GM23248 (cell line): ENCODE measurements at regions not wholly inside any gene's neighbourhood (a gene's known extent, or its start where the extent isn't known, plus 50 kb on each side); places are given as distances from the start of the nearest gene placed in this dataset.

Experiments used
- DNase-seq: peaks from one replicate; pipeline ENCODE4 v3.0.0-alpha.2; 2015
- H2AFZ ChIP-seq: fragments of 200-600 bp; sonication (generic); 2 replicates; pipeline ENCODE4 v1.6.1; 2016; ENCODE audit warnings: antibody characterized with exemption
- H3F3A ChIP-seq: fragments of 200-600 bp; sonication (generic); 2 replicates; pipeline ENCODE4 v1.6.1; 2016; ENCODE audit warnings: mild to moderate bottlenecking, antibody characterized with exemption, mixed run types; ENCODE audit not compliant: insufficient read depth
- H3K27ac ChIP-seq: fragments of 200-600 bp; sonication (generic); 2 replicates; pipeline ENCODE4 v1.5.1; 2016; ENCODE audit warnings: mild to moderate bottlenecking
- H3K27me3 ChIP-seq: fragments of 200-600 bp; sonication (generic); replicated peaks from 2 replicates; pipeline ENCODE4 v1.6.1; 2016; ENCODE audit warnings: mild to moderate bottlenecking; ENCODE audit not compliant: insufficient read depth
- H3K36me3 ChIP-seq: fragments of 200-600 bp; sonication (generic); 2 replicates; pipeline ENCODE4 v1.6.1; 2016; ENCODE audit warnings: low read depth, mild to moderate bottlenecking
- H3K4me1 ChIP-seq: fragments of 200-600 bp; sonication (generic); 2 replicates; pipeline ENCODE4 v1.6.1; 2016; ENCODE audit warnings: mild to moderate bottlenecking; ENCODE audit not compliant: insufficient read depth
- H3K4me2 ChIP-seq: fragments of 200-600 bp; sonication (generic); one replicate; pipeline ENCODE4 v1.6.1; 2016; ENCODE audit warnings: mild to moderate bottlenecking; ENCODE audit not compliant: unreplicated experiment
- H3K4me3 ChIP-seq: fragments of 200-600 bp; sonication (generic); 2 replicates; pipeline ENCODE4 v1.5.1; 2016; ENCODE audit warnings: mild to moderate bottlenecking
- H3K79me2 ChIP-seq: fragments of 200-600 bp; sonication (generic); 2 replicates; pipeline ENCODE4 v1.6.1; 2016; ENCODE audit warnings: mild to moderate bottlenecking; ENCODE audit not compliant: insufficient read depth
- H3K9ac ChIP-seq: fragments of 200-600 bp; sonication (generic); 2 replicates; pipeline ENCODE4 v1.6.1; 2016; ENCODE audit warnings: mild to moderate bottlenecking
- H3K9me2 ChIP-seq: fragments of 200-600 bp; sonication (generic); 2 replicates; pipeline ENCODE4 v1.6.1; 2016; ENCODE audit warnings: mixed run types, mild to moderate bottlenecking, moderate library complexity; ENCODE audit not compliant: insufficient read depth
- H3K9me3 ChIP-seq: fragments of 200-600 bp; sonication (generic); one replicate; pipeline ENCODE4 v1.6.1; 2017; ENCODE audit warnings: low read depth
- H4K20me1 ChIP-seq: fragments of 200-600 bp; sonication (generic); 2 replicates; pipeline ENCODE4 v1.6.0; 2016; ENCODE audit not compliant: insufficient read depth
- EZH2 ChIP-seq: fragments of 200-600 bp; sonication (generic); IDR thresholded peaks from 2 replicates; pipeline ENCODE4 v1.6.1; 2018; ENCODE audit warnings: antibody characterized with exemption, mild to moderate bottlenecking; ENCODE audit not compliant: insufficient read depth, poor library complexity, severe bottlenecking
- EZH2phosphoT487 ChIP-seq: fragments of 200-600 bp; sonication (generic); IDR thresholded peaks from 2 replicates; pipeline ENCODE4 v1.6.1; 2018; ENCODE audit warnings: antibody characterized with exemption, moderate library complexity, mild to moderate bottlenecking, low read depth; ENCODE audit not compliant: insufficient read depth
- WGBS, 2 experiments: methylation state at CpG; one replicate each; pipeline ENCODE4 v1.1.6; 2015 to 2017; ENCODE audit warnings: low lambda C conversion rate in 2 of 2, low coverage in 1 of 2; ENCODE audit errors: missing lambda C conversion rate in 2 of 2; 5-methylcytosine and 5-hydroxymethylcytosine counted together
- in situ Hi-C: fragments of 300-500 bp; cut with MboI; formaldehyde crosslinking; loops from 2 replicates; pipeline ENCODE4 v1.15.0; 2020

- no peak overlapping the region for H3K27ac ChIP-seq
- WGBS, 2 experiments = 40% methylated on average over 4 of the region's 4 CpGs
- no peak for DNase-seq
- no peaks in the 10 kb centered on the region for H3K9me3 ChIP-seq
- no peaks in the 10 kb centered on the region for H3K79me2 ChIP-seq
- no peaks in the 10 kb centered on the region for H3K27me3 ChIP-seq
- no peaks in the 10 kb centered on the region for H3K4me1 ChIP-seq
- no peak overlapping the region for H2AFZ ChIP-seq
- TF ChIP-seq EZH2phosphoT487 (no peak), EZH2 (no peak)
- no peak overlapping the region for H3K4me3 ChIP-seq
- no peak overlapping the region for H3K9ac ChIP-seq
- in situ Hi-C loops = no loop called here
- H3F3A ChIP-seq = no peaks in the 10 kb centered on the region
- H3K9me2 ChIP-seq = no peaks in the 10 kb centered on the region
- H3K36me3 ChIP-seq = no peaks in the 10 kb centered on the region
- no peak overlapping the region for H3K4me2 ChIP-seq
- H4K20me1 ChIP-seq = no peaks in the 10 kb centered on the region
Observed at GRCh38 chr11:109507331-109507730, 85.3 kb downstream of the C11orf87 start.

DNA sequence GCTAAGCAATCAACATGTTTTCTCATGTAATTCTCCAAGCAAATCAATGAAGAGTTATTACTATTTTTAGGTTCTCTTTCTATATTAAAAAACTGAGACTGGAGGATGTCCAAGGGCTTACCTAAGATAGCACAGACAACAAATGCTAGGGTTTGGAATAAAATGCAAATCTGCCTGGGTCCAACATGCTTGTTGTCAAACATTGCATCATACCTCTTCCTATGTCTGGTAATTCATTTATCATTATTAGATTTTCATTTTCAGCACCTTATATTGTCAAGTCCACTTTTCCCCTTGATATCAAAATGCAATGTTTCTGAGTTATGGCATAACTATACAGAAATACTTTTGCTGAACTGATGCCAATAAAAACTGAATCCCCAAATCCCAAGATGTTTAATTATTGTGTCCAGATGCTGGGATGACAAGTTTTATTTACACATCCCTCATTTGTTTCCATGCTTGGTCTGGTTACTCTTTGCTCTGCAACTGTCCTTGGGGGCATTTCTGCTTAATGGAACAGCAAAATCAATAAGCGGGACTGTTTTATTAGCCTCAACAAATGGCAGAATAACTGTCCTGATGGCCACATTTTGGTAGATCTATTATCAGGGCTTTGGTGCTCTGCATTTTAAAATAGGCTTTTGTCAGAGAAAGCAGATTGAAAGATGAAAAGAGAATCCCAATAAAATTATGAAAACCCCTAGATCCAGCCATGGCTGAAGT, 86.0 kb downstream of the C11orf87 start:
- H3K9me3 ChIP-seq = no peaks in the 10 kb centered on the region
- no peaks in the 10 kb centered on the region for H3K79me2 ChIP-seq
- WGBS, 2 experiments = 25 to 39% methylated on average over 1 of the region's 1 CpG
- TF ChIP-seq EZH2 = no peak
- no peak for TF ChIP-seq EZH2phosphoT487
- no peaks in the 10 kb centered on the region for H3K27me3 ChIP-seq
- no peaks in the 10 kb centered on the region for H4K20me1 ChIP-seq
- H3F3A ChIP-seq = no peaks in the 10 kb centered on the region
- in situ Hi-C loops = no loop called here
- no peaks in the 10 kb centered on the region for H3K9me2 ChIP-seq
- H2AFZ ChIP-seq = no peak overlapping the region
- no peak for DNase-seq
- no peak overlapping the region for H3K4me2 ChIP-seq
- no peak overlapping the region for H3K4me3 ChIP-seq
- no peak overlapping the region for H3K9ac ChIP-seq
- H3K36me3 ChIP-seq = no peaks in the 10 kb centered on the region
- no peak overlapping the region for H3K27ac ChIP-seq
- H3K4me1 ChIP-seq = no peaks in the 10 kb centered on the region

DNA sequence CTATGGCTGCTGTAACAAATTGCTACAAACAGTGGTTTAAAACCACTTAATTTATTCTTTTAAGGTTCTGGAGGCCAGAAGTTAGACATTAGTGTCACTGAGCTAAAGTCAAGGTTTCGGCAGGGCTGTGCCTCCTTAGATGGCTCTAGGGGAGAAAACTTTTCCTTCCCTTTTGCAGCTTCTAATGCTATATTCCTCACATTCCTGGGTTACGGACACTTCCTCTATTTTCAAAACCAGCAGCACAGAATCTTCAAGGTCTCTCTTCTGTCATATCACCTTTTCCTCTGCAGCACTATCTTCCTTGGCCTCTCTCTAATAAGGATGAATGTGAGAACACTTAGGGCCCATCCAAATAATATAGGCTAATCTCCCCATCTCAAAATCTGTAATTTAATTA, 87.0 kb downstream of the C11orf87 start:
- no peak for TF ChIP-seq EZH2phosphoT487
- TF ChIP-seq EZH2 = no peak
- Histone ChIP-seq H3K9me3 (no peaks in the 10 kb centered on the region), H3K27ac (no peak overlapping the region), H4K20me1 (no peaks in the 10 kb centered on the region), H3K9ac (no peak overlapping the region), H3K27me3 (no peaks in the 10 kb centered on the region), H3K4me1 (no peaks in the 10 kb centered on the region), H3K79me2 (no peaks in the 10 kb centered on the region), H3K9me2 (no peaks in the 10 kb centered on the region), H3K4me3 (no peak overlapping the region), H3F3A (no peaks in the 10 kb centered on the region), H3K36me3 (no peaks in the 10 kb centered on the region), H3K4me2 (no peak overlapping the region), H2AFZ (no peak overlapping the region)
- DNase-seq = no peak
- WGBS, 2 experiments = 73% methylated on average over 2 of the region's 2 CpGs
- in situ Hi-C loops = no loop called here

- TF ChIP-seq EZH2phosphoT487 = no peak
- no peak for TF ChIP-seq EZH2
- no peaks in the 10 kb centered on the region for H3K27me3 ChIP-seq
- no peak overlapping the region for H3K9ac ChIP-seq
- in situ Hi-C loops = no loop called here
- H4K20me1 ChIP-seq = no peaks in the 10 kb centered on the region
- H3K79me2 ChIP-seq = no peaks in the 10 kb centered on the region
- H3K9me2 ChIP-seq = no peaks in the 10 kb centered on the region; the same call in 1 of the 2 replicates
- no peaks in the 10 kb centered on the region for H3K4me1 ChIP-seq
- H3K27ac ChIP-seq = no peak overlapping the region
- H3K4me3 ChIP-seq = no peak overlapping the region
- 48 to 58% methylated on average over 1 of the region's 1 CpG for WGBS, 2 experiments
- no peak overlapping the region for H2AFZ ChIP-seq
- H3K4me2 ChIP-seq = no peak overlapping the region
- no peaks in the 10 kb centered on the region for H3K9me3 ChIP-seq
- H3F3A ChIP-seq = no peaks in the 10 kb centered on the region
- no peak for DNase-seq
- no peaks in the 10 kb centered on the region for H3K36me3 ChIP-seq
Observed at GRCh38 chr11:109510316-109510715, 88.3 kb downstream of the C11orf87 start.

GRCh38 chr11:109511598-109511997, 89.6 kb downstream of the C11orf87 start:
- Histone ChIP-seq H3K36me3 (no peaks in the 10 kb centered on the region), H3K4me3 (no peak overlapping the region), H3K27ac (no peak overlapping the region), H3F3A (no peaks in the 10 kb centered on the region), H3K9me3 (no peaks in the 10 kb centered on the region), H3K4me2 (no peak overlapping the region), H3K79me2 (no peaks in the 10 kb centered on the region), H3K9ac (no peak overlapping the region), H3K27me3 (no peaks in the 10 kb centered on the region), H3K9me2 (no peaks in the 10 kb centered on the region; the same call in 1 of the 2 replicates), H4K20me1 (no peaks in the 10 kb centered on the region), H2AFZ (no peak overlapping the region), H3K4me1 (no peaks in the 10 kb centered on the region)
- in situ Hi-C loops = no loop called here
- TF ChIP-seq EZH2phosphoT487 = no peak
- TF ChIP-seq EZH2 = no peak
- DNase-seq = peak; percentile 20
